ENCODE measurements at regions not wholly inside any gene's neighbourhood (a gene's known extent, or its start where the extent isn't known, plus 50 kb on each side); places are given as distances from the start of the nearest gene placed in this dataset.

DNA sequence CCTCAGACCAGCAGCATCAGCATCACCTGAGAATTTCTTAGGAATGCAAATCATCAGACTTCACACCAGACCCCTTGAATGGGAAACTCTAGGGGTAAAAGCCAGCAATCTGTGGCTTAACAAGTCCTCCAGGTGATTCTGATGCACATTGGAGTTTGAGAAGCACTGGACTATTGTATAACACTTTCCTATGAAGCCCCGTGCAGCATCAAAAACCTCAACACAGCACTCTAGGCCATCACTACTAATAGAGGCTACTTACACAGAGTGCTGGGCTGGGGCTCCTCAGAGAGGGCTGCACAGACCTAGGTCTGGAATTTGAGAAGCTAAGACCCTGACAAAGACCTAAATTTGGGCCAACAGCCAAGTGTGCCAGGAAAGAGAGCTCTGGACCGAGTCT, 95.7 kb upstream of the ARAP3 start:
- DNase-seq, result no peak

- DNase-seq, result no peak
Observed at GRCh38 chr5:141777130-141777529, 95.1 kb upstream of the ARAP3 start.

DNA sequence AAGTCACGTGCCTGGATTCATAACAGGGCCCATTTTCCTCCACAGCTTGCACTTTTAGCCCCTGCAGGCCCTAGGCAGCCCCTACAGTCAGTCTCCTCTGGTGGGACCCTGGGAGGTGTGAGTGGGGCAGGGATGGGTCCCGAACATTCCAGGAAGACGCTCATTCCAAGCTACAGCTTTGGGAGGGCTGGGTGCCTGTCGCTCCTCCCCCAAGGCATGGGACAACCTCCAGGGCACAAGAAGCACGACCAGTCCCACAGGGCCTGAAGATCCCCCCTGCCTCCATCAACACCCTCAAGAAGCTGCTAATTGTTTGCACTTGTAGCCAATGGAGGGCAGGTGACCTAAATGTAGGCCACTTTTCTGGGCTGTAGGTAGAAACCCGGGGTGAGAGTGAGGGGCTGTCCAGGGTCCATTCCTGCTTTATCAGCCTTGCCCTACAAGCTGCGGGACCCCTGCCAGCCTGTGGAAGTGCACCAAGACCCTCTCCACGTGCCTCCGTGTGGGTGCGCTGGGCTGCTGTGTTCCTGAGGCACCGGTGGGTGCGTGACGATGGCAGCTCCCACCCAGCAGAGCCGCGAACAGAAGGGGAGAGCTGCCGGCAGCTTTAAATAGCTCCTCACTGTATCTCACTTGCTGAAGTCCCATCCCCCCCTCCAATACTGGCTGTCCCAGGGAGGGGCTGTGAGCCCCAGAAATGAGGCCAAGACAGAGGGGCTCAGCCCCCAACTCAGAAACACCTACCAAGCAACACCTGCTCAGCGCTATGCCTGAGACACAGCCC, 91.9 kb upstream of the ARAP3 start:
- DNase-seq, result no peak

GRCh38 chr5:141772281-141772680, 90.3 kb upstream of the ARAP3 start:
- no peak for DNase-seq

DNA sequence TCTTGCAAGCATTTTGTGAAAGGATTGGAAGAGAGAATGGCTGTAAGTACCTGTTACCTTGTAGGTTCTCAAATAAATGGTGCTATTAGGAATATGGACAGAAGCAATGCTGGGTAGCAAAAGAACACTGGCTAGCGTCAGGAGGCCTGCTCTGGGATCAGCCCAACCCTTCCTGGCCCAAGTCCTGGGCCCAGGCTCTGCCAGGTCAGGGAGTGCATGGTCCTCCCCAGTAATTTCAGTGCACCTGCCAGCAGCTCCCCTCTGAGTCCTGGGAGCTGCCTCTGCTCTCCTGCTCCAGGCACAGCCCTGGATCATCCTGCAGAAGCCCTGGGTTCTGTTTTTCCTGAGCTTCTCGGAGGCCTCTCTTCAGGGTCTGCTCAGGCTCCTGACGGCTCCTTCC, 89.5 kb upstream of the ARAP3 start:
- DNase-seq, result no peak

DNA sequence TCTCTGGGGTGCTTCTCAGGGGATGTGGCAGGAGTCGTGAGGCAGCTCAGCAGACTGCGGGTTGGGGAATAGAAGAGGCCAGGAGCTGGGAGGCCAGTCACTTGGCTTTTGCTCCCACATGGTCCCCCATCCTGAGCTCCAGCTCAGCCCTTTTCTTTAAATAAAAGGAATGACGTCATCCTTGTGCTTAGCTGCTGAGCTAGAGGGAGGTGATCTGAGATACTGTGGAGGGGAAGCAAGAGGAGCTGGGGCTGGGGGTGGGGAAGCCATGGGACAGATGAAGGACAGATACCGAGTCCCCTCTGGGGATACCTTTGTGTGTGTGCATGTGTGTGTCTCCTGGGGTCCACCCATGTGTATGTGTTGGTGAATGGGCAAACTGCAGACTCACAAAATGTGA, 89.0 kb upstream of the ARAP3 start:
- no peak for DNase-seq

GRCh38 chr5:141769671-141770070, 87.6 kb upstream of the ARAP3 start:
- DNase-seq, result no peak

DNA sequence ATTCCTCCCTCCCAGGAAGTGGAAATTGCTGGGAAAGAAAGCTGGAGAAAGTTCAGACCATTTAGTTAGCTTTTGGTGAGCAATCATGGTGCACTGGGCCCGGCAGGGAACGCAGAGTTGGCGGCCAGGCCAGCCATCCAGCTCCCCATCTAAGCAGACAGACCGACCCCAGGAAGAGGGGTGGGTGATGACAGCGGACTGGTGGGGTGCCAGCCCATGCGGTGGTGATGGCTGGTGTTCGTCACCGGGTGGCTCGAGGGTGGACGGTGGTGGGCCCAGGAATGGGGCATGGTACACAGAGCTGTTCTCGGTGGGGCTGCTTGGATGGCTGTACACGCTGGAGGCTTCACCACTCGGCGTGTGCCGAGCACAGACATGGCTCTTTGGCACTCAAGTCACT, 85.6 kb upstream of the ARAP3 start:
- no peak for DNase-seq

DNA sequence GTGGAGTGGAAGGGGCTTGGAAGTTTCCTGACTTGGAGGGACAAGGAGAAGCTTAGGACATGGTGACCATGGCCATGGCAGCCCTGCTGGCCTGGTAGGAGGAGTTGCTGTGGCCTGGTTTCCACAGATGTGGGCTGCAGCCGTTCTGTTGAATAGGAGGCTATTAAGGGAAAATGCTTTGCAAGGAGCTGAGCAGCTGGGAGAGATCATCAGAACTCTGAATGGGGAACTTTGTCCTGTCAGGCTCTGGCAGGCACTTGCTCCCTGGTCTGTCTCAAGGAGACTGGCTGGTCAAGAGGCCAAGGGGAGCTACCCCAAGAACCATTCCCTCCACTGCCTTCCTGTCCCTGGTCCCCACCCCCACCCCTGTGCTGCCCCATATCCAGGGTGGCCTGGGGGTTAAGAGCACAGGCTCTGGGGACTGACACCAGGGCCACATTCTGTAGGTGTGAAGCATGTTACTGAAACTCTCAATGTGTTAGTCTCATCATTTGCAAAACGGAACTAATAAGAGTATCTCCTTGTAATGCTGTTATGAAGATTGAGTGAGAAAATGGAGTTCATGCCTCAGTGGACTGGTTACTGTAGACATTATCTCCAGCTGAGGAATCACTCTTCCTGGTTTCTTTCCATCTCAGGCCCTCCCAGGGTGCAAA, 84.0 kb upstream of the ARAP3 start:
- no peak for DNase-seq

DNA sequence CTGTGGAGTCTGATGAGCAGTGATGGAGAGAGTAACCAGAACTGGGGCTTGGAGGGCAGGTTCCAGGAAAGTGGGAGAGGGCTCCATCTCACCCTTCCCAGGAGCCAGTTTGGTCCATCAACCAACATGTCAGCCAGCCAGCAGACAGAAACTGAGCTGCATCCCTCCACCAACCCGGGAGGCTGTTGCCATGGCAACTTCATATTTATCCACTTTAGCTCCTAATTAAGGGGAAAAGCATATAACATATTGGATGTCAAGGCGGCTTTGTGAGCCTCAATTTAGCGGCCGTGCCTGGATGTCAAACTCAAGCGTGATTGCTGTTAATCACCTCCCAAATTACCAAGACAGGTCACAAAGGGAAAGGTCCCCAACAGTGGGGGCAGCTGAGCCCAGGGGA, 81.5 kb upstream of the ARAP3 start:
- no peak for DNase-seq

DNA sequence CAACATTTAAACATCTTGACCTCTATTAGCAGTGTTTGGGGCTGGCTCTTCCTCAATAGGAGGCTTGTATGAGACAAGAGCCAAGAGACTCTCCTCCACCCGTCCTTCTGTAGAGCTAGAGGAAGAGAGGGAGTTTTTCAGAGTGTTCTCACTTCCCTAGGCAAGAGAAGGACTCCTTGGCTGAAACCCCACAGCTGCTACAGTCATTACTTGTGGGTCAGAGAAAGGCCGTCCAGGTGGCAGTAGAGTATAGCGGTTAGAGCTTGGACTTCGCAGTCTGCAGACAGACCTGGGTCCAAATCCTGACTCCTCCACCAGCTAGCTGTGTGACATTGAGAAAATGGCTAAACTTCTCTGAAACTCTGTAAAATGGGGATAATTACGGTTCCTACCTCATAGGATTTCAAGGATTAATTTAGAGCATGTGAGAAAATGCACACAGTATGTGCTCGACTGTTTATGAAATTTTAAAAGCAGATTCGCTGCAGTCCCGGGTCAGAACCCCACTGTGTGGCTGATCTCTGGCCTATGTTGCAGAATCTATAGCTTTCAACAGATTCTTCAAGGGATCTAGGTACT, 80.8 kb upstream of the ARAP3 start:
- no peak for DNase-seq

DNA sequence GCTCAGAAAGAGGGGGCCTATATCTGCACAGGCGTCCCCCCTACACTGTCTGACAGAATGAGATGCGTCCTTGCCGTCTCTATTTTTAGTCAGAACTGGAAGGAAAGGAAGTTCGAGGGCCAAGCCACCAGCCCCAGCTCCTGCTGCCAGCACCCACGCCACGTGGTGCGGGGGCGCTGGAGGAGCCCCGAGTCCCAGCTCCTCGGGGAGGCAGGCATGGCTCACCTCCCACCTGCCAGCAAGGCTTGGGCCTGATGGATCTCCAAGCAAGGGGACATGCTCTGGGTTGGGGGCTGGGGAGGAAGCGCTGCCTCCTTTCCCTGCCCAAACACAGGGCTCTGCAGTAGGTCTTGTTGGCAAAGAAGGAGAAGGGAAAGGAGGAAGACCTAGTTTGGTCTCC, 80.3 kb upstream of the ARAP3 start:
- no peak for DNase-seq

DNA sequence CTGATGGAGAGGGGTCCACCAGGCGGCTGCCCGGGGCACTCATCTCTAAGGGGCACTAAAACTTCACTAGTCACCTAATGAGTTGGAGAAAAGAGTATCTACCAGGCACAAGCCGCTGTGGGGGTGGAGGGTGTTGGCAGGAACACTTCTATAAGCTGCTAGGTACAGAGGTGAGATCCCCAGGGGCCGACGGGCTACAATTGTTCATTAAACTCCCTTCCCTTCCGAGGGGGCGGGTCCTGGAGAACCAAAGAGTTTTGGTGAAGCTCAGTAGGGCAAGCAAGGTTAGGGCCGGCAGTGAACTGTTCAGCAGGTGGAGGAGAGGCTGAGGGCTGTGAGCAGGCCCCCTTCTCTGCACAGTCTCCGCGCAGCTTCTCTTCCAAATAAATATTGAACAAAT, 78.7 kb upstream of the ARAP3 start:
- DNase-seq, result no peak

- no peak for DNase-seq
Observed at GRCh38 chr5:141760193-141760592, 78.2 kb upstream of the ARAP3 start.

GRCh38 chr5:141758310-141758998, 76.4 kb upstream of the ARAP3 start:
- no peak for DNase-seq

DNA sequence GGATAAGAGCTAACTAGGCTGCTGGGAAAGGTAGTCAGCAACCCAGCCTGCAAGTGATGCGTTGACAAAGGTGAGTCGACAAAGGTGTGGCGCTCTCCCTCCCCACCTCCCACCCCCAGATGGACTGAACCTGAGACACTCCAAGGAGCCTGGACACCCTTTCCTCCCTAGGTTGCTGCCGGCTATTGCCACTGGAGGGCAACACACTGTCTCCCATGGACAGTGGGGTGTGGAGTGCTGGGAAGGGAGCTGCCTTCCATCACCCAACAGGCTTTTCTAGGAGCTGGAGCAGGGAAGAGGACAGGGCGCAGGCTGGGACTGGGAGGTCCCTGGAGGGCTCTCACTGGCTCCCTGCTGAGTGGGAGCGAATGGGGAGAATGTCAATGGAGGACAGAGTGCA, 75.4 kb upstream of the ARAP3 start:
- DNase-seq, result no peak

DNA sequence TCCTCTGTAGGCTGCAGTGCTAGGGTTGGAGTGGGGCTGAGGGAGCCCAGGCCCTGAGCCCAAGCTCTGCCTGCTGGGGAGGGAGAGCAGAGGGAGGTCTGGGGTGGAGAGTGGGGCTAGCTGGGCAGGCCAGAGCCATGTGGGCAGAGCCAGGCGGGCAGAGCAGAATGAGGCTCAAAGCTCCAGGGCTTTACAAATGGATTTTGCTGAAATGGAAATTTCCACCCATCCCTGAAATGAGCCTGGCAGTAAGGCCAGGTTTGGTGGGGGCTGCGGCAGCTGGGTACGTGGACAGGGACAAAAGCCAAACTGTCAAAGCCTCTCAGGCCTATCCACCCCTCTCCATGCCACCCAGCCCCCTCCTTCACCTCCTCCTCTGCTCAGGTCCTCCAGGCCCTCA, 74.2 kb upstream of the ARAP3 start:
- DNase-seq, result no peak

GRCh38 chr5:141753971-141754713, 72.1 kb upstream of the ARAP3 start:
- DNase-seq, result no peak

GRCh38 chr5:141753143-141753970, 71.3 kb upstream of the ARAP3 start:
- no peak for DNase-seq

DNA sequence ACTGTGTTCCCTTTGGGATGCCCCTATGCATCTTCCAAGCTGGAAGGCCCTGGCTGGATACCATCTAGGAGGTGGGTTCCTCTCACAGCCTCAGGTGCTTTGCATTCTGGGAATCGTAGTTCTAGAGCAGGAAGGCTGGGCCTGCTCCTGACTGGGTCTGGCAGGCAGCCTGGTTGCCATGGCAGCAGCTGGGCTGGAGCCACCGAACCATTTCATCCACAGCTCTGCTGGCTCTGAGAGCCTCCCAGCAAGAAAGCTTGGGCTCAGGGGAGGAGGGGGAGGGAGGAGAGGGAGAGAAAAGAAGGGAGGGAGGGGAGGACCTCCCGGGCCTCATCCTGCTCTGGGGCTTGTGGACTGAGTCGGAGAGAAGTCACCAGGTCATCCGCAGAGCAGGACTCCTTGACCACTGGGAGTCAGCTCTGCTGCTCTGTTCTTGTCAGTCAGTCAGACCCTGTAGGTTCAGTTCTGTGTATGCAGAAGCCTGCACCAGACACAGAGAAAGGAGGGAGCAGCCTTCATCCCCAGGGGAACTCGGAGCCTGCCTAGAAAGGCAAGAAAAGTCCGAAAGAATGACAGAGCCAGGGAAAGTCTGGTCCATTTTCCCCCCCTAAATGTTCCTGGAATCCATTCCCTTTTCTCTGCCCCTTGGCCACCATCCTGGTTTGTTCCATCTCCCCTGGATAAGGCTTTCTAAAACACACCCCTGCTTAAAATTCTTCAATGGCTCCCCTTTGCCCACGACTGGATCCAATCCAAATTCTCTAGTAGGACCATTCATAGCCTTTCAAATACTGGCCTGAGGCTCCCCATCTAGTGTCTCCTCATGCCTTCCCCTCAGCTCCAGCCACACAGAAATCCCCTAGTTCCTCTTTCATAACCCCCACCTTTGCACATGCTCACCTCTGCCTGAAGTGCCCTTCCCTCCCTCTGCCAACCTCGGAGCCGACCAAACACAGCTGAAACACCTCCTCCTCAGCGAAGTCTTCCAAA, 65.4 kb upstream of the ARAP3 start:
- DNase-seq, result no peak

DNA sequence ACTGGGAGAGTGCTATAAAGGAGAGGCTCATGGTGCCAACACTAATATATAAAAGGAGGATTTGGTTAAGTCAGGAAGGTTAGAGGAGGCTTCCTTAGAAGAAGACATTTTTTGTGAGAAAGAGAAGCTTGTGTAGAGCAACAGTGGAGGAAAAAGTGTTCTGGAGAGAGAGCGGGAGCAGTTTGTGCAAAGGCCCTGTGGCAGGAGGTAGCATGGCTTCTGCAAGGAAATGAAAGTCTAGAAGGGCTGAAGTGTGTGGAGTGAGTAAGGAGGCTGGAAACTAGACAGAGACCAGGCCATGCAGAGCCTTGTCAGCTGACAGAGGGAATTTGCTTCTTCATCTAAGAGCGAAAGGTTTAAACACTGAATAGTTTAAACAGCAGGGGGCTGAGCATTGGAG, 64.4 kb upstream of the ARAP3 start:
- no peak for DNase-seq
